ENCODE measurements at regions not wholly inside any gene's neighbourhood (a gene's known extent, or its start where the extent isn't known, plus 50 kb on each side); places are given as distances from the start of the nearest gene placed in this dataset.

DNA sequence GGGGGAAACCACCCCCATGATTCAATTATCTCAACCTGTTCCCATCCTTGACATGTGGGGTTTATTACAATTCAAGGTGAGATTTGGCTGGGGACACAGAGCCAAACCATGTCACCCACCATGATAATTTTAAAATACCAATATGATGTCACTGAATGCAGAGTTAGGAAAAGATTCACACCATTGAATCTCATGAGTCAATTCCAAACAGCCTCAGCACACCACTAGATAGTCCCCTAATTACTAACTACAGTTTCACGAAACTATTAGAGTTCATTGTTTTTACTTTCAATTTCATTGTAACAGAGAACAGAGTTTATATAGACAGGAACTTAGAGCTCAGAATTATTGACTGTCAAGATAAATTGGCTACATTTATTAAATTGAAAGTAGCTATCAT lies 410.2 kb downstream of the FAM47A start:
- TF ChIP-seq TOX (CRISPR knock-in tag; IDR thresholded peaks at IDR 0.05; ENCODE audit: borderline replicate concordance) (no peak), PPARA (CRISPR knock-in tag; IDR thresholded peaks at IDR 0.05; ENCODE audit: borderline replicate concordance) (no peak), ZFP3 (CRISPR knock-in tag; IDR thresholded peaks at IDR 0.05) (no peak), ARNTL (CRISPR knock-in tag; IDR thresholded peaks at IDR 0.05; ENCODE audit: borderline replicate concordance, low read depth) (no peak), BACH2 (CRISPR knock-in tag; IDR thresholded peaks at IDR 0.05; ENCODE audit: borderline replicate concordance) (no peak), ZFP30 (CRISPR knock-in tag; IDR thresholded peaks at IDR 0.05) (no peak), ISL1 (CRISPR knock-in tag; IDR thresholded peaks at IDR 0.05) (no peak), ZNF70 (CRISPR knock-in tag; IDR thresholded peaks at IDR 0.05) (no peak), GLIS3 (CRISPR knock-in tag; IDR thresholded peaks at IDR 0.05) (no peak), ESRRG (CRISPR knock-in tag; IDR thresholded peaks at IDR 0.05) (no peak), ZC3H10 (CRISPR knock-in tag; IDR thresholded peaks at IDR 0.05) (no peak), ZNF565 (CRISPR knock-in tag; conservative IDR thresholded peaks at IDR 0.05; ENCODE audit: low read depth) (no peak), SNAI2 (CRISPR knock-in tag; IDR thresholded peaks at IDR 0.05) (no peak), RARB (CRISPR knock-in tag; IDR thresholded peaks at IDR 0.05) (no peak)
- TF ChIP-seq, protein P1, sequence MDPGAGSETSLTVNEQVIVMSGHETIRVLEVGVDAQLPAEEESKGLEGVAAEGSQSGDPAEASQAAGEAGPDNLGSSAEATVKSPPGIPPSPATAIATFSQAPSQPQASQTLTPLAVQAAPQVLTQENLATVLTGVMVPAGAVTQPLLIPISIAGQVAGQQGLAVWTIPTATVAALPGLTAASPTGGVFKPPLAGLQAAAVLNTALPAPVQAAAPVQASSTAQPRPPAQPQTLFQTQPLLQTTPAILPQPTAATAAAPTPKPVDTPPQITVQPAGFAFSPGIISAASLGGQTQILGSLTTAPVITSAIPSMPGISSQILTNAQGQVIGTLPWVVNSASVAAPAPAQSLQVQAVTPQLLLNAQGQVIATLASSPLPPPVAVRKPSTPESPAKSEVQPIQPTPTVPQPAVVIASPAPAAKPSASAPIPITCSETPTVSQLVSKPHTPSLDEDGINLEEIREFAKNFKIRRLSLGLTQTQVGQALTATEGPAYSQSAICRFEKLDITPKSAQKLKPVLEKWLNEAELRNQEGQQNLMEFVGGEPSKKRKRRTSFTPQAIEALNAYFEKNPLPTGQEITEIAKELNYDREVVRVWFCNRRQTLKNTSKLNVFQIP (CRISPR knock-in tag; IDR thresholded peaks at IDR 0.05; ENCODE audit: borderline replicate concordance, low read depth), result no peak
- TF ChIP-seq, protein P2, sequence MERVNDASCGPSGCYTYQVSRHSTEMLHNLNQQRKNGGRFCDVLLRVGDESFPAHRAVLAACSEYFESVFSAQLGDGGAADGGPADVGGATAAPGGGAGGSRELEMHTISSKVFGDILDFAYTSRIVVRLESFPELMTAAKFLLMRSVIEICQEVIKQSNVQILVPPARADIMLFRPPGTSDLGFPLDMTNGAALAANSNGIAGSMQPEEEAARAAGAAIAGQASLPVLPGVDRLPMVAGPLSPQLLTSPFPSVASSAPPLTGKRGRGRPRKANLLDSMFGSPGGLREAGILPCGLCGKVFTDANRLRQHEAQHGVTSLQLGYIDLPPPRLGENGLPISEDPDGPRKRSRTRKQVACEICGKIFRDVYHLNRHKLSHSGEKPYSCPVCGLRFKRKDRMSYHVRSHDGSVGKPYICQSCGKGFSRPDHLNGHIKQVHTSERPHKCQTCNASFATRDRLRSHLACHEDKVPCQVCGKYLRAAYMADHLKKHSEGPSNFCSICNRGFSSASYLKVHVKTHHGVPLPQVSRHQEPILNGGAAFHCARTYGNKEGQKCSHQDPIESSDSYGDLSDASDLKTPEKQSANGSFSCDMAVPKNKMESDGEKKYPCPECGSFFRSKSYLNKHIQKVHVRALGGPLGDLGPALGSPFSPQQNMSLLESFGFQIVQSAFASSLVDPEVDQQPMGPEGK (CRISPR knock-in tag; IDR thresholded peaks at IDR 0.05; ENCODE audit: borderline replicate concordance), result no peak
- no peak for ATAC-seq

DNA sequence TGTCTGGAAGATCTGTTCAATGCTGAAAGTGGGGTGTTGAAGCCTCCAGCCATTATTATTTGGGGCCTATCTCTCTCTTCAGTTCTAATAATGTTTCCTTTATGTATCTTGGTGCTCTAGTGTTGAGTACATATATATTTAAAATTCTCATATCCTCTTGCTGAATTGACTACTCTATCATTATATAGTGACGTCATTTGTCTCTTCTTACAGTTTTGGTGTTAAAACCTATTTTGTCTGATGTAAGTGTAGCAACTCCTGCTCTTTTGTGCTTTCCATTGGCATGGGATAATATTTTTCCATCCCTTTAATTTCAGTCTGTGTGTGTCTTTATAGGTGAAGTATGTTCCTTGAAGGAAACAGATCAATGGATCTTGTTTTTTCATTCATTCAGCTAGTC lies 446.0 kb downstream of the FAM47A start:
- no peak for TF ChIP-seq CSDC2 (CRISPR knock-in tag; IDR thresholded peaks at IDR 0.05)
- TF ChIP-seq, protein P3, sequence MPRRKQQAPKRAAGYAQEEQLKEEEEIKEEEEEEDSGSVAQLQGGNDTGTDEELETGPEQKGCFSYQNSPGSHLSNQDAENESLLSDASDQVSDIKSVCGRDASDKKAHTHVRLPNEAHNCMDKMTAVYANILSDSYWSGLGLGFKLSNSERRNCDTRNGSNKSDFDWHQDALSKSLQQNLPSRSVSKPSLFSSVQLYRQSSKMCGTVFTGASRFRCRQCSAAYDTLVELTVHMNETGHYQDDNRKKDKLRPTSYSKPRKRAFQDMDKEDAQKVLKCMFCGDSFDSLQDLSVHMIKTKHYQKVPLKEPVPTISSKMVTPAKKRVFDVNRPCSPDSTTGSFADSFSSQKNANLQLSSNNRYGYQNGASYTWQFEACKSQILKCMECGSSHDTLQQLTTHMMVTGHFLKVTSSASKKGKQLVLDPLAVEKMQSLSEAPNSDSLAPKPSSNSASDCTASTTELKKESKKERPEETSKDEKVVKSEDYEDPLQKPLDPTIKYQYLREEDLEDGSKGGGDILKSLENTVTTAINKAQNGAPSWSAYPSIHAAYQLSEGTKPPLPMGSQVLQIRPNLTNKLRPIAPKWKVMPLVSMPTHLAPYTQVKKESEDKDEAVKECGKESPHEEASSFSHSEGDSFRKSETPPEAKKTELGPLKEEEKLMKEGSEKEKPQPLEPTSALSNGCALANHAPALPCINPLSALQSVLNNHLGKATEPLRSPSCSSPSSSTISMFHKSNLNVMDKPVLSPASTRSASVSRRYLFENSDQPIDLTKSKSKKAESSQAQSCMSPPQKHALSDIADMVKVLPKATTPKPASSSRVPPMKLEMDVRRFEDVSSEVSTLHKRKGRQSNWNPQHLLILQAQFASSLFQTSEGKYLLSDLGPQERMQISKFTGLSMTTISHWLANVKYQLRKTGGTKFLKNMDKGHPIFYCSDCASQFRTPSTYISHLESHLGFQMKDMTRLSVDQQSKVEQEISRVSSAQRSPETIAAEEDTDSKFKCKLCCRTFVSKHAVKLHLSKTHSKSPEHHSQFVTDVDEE (CRISPR knock-in tag; IDR thresholded peaks at IDR 0.05), result no peak
- TF ChIP-seq, protein P4, sequence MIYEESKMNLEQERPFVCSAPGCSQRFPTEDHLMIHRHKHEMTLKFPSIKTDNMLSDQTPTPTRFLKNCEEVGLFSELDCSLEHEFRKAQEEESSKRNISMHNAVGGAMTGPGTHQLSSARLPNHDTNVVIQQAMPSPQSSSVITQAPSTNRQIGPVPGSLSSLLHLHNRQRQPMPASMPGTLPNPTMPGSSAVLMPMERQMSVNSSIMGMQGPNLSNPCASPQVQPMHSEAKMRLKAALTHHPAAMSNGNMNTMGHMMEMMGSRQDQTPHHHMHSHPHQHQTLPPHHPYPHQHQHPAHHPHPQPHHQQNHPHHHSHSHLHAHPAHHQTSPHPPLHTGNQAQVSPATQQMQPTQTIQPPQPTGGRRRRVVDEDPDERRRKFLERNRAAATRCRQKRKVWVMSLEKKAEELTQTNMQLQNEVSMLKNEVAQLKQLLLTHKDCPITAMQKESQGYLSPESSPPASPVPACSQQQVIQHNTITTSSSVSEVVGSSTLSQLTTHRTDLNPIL (CRISPR knock-in tag; IDR thresholded peaks at IDR 0.05; ENCODE audit: low read depth), result no peak
- ATAC-seq, result no peak
